HG03520 (cell line): ENCODE measurements at regions not wholly inside any gene's neighbourhood (a gene's known extent, or its start where the extent isn't known, plus 50 kb on each side); places are given as distances from the start of the nearest gene placed in this dataset.

Experiments used
- ATAC-seq: cut with Tn5 transposase; IDR thresholded peaks from one replicate; pipeline ENCODE4 v1.9.1; 2021; ENCODE audit warnings: mild to moderate bottlenecking, moderate library complexity; ENCODE audit not compliant: unreplicated experiment

GRCh38 chr9:91120200-91120599 is 241.5 kb downstream of the AUH start:
- ATAC-seq = no peak

- ATAC-seq = no peak
These were observed 239.0 kb downstream of the AUH start for GRCh38 chr9:91122755-91123154.

- ATAC-seq = no peak
These were observed 234.8 kb downstream of the AUH start for GRCh38 chr9:91126761-91127445.

- ATAC-seq = no peak
These were observed 234.1 kb downstream of the AUH start for GRCh38 chr9:91127653-91128052.

GRCh38 chr9:91130796-91131318 is 230.9 kb downstream of the AUH start:
- ATAC-seq = no peak

GRCh38 chr9:91131433-91131839 is 230.3 kb downstream of the AUH start:
- peak; percentile 58 for ATAC-seq

GRCh38 chr9:91132576-91133073 is 229.1 kb downstream of the AUH start:
- no peak for ATAC-seq

GRCh38 chr9:91134608-91135007 is 227.1 kb downstream of the AUH start:
- no peak for ATAC-seq

GRCh38 chr9:91137391-91137790 is 224.3 kb downstream of the AUH start:
- ATAC-seq = no peak

- ATAC-seq = no peak
These were observed 223.0 kb downstream of the AUH start for GRCh38 chr9:91138760-91139159.

- no peak for ATAC-seq
These were observed 220.2 kb downstream of the AUH start for GRCh38 chr9:91141407-91141965.

- ATAC-seq = no peak
These were observed 218.6 kb downstream of the AUH start for GRCh38 chr9:91143162-91143561.

- no peak for ATAC-seq
These were observed 218.1 kb downstream of the AUH start for GRCh38 chr9:91143642-91144041.

GRCh38 chr9:91144769-91145168 is 216.9 kb downstream of the AUH start:
- no peak for ATAC-seq

GRCh38 chr9:91145496-91145895 is 216.2 kb downstream of the AUH start:
- ATAC-seq = no peak

GRCh38 chr9:91146391-91147019 is 215.2 kb downstream of the AUH start:
- no peak for ATAC-seq

GRCh38 chr9:91147079-91147708 is 214.5 kb downstream of the AUH start:
- no peak for ATAC-seq

GRCh38 chr9:91148306-91148705 is 213.4 kb downstream of the AUH start:
- ATAC-seq = no peak

- no peak for ATAC-seq
These were observed 211.3 kb downstream of the AUH start for GRCh38 chr9:91150273-91150997.

- ATAC-seq = peak; percentile 67
These were observed 210.6 kb downstream of the AUH start for GRCh38 chr9:91150998-91151717.
